HG03378 (cell line): ENCODE measurements at regions not wholly inside any gene's neighbourhood (a gene's known extent, or its start where the extent isn't known, plus 50 kb on each side); places are given as distances from the start of the nearest gene placed in this dataset.
"Not testable (repeated sequence)": the region's sequence is repeated elsewhere in the genome, so short reads cannot be mapped to it uniquely, and the experiment has no call there.

Source experiments
- ATAC-seq: cut with Tn5 transposase; IDR thresholded peaks from one replicate; pipeline ENCODE4 v1.9.1; 2021; ENCODE audit warnings: mild to moderate bottlenecking, moderate library complexity; ENCODE audit not compliant: unreplicated experiment

DNA sequence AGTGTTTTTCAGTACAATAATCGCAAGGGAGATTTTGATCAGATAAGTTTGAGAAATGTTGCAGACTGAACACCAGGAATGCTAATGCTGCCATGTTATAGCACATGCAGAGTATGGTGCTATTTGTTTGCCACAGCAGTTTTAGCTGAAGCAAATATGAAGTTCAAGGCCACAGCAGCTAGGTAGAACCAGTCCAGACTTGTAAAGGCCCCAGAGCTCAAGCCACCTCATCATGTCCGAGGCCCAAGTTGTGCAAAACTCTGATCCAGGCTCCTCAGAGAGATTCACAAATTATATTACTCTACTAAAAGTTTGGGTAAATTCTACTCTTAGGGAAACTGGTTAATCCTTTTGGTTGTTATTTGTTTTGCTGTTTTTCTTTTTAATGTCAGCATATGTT is 2702.6 kb downstream of the PCDH9 start:
- no peak for ATAC-seq

DNA sequence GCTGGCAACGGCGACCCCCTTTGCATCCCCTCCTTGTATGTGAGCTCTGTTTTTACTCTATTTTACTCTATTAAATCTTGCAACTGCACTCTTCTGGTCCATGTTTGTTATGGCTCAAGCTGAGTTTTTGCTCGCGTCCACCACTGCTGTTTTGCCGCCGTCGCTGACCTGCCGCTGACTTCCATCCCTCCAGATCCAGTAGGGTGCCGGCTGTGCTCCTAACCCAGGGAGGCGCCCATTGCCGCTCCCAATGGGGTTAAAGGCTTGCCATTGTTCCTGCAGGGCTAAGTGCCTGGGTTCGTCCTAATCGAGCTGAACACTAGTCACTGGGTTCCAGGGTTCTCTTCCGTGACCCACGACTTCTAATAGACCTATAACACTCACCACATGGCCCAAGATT is 2704.4 kb downstream of the PCDH9 start:
- ATAC-seq: no peak

DNA sequence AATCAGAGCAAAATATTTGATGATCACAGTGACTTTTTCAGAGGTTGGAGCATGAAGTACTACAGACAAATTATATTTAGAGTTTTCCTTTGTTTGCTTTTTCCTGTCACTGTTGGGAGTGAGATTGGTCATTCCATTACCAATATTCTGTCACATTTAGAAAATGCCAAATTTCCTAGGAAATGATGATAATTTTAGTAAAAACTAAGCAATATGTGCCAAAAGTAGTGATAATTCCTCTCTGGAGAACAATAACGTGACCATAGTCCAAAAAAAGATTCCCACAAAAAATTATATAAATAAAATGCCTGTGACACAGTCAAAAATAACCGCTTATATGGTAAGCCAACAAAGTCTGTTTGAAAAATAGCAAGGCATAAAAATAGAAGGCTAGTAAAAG is 2719.4 kb downstream of the PCDH9 start:
- ATAC-seq: no peak

DNA sequence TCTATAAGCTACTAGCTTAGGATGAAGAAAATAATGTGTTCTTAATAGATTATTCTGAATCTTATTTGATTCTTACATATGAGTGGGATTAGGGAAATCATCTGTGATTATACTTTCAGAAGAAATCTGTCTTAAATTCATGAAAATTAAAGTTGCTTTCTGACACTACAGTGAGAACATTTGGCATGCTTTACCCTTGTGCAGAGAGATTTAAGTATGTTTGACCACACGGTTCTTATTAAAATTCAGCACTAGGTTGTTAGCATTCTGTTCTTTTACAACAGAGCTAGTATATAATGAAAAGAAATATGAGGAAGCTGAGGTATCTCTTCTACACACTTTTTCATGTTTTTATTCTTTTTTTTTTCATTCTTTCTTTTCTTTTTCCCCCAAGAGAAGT is 2723.9 kb downstream of the PCDH9 start:
- ATAC-seq: no peak

DNA sequence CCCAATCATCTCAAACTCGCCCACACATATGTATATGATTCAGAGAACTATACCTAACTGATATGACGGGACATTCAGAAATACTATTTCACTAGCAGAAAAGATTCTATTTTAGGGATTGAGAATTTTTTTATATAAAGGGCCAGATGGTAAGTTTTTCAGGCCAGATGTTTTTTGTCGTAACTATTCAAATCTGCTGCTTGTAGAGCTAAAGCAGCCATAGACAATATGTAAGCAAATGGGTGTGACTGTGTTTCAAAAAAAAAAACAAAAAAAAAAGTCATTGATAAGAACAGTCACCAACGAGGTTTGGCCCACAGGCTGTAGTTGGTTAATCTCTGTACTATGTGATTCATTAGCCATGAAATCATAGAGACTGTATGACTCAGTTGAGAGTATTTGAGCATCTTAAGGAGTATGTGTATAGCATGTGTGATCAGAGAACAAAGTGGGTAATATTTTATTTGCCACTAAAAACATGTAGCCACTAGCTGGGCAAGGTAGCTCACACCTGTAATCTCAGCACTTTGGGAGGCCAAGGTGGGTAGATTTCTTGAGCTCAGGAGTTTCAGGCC is 2724.7 kb downstream of the PCDH9 start:
- no peak for ATAC-seq

DNA sequence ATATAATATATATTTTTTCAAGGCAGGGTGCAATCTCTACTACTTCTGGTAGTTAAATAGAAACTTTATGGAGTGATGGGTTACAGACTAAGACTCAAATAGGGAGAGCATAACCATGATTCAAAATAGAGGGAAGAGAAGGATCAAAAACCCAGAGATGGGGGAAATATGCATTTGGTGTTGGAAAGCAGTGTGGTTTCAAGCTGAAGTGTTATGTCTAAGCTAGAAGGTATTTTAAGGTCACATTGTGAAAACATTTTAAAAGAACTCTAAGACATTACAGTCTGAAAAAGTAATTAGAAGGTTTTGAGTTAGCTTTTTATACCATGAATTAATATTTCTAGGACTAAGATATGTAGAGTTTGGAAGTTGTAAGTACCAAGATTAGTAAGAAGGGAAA is 2741.4 kb downstream of the PCDH9 start:
- ATAC-seq: no peak

DNA sequence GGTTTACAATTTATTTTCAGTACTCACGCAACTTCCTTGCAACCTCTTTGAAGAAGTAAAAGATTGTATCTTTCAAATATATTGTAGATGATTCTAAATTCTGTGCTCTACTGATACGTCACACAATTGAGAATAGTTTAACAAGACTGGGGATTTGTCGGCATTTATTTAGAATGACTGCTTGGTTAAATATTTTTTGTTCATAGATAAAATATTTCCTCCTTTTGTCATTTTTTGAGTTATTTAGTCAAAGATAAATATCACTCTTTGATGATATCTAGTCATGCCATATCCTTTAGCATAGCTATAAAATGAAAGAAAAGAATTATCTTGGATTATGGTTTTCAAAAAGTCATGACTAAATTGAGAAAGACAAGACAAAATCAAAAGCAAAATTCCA is 2747.8 kb downstream of the PCDH9 start:
- ATAC-seq: no peak

DNA sequence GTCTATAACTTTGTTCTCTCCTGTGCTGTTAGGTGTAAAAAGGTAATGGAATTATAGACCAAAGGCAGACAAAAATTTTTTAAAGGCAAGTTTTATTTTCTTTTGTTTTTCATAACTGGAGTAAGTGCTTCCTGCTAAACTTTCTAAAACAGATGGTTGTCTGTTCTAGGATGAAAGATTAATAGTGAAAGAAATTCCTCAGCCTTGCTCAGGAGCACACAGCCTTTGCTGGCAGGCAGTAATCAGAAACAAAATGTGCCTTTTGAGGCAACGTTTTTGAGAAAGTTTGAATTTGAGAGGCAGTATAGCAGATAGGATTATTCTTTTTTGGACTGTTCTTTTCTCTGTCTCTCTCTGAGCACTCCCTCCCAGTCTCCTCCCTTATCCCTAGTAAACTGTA is 2749.5 kb downstream of the PCDH9 start:
- ATAC-seq: no peak

DNA sequence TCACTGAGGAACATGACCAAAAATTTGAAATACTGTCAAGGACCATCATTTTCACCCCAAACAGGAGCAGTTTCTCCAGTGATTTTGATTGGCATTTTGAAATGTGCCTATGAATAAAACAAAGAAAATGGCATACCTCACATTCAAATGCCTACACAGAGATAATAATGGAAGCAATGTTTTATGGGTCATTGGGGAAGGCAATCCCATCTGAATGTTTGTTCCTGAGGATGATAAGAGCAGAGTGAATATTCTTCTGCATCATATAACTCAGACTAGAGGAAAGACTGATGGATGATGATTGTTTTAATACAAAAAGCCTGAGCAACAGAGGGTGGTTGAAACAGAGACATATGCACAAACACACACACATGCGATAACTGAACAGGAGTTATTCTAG is 2749.9 kb downstream of the PCDH9 start:
- no peak for ATAC-seq

DNA sequence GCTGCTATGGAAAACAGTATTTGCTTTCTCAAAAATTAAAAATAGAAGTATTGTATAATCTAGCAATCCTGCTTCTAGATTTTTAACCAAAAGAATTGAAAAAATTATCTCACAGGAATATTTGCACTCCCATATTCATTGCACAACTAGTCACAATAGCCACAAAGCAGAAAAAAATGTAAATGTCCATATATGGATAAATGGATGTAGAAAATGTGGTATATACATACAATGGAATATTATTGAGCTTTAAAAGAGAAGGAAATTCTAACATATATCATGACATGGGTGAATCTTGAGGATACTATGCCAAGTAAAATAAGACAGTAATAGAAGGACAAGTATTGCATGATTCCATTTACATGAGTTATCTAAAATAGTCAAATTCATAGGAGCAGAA is 2753.0 kb downstream of the PCDH9 start:
- no peak for ATAC-seq

DNA sequence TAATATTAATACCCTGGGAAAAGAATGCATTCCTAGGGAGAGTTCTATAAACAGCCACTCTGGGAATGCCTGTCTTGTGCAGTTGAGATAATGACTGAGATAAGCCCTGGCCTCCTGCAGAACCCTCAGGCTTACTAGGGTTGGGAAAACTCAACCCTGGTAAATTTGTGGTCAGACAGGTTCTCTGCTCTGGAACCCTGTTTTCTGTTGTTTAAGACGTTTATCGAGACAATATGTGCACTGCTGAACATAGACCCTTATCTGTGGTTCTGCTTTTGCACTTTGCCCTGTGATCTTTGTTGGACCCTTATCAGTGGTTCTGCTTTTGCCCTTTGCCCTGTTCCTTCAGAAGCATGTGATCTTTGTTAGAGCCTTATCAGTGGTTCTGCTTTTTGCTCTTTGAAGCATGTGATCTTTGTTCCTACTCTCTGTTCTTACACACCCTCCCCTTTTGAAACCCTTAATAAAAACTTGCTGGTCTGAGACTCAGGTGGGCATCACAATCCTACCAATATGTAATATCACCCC is 2754.0 kb downstream of the PCDH9 start:
- not testable (repeated sequence) for ATAC-seq

DNA sequence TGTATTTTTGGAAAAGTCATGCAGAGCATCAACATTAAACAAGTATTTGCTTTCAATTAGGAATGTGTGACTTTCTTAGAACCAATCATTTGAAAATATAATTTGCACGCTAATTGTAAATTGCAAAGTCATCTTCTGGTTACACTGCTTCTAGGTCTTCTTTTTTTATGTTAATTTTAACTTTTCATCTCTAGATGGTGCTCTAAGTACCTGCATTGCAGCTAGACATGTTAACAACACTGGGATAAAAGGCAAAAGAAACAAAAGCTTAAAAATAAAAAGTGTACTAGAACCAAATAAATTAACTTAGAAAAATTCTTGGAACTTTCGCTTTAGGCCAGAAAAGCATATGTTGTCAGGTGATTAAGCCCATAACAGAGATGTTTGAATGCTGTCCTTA is 2758.2 kb downstream of the PCDH9 start:
- ATAC-seq: no peak

DNA sequence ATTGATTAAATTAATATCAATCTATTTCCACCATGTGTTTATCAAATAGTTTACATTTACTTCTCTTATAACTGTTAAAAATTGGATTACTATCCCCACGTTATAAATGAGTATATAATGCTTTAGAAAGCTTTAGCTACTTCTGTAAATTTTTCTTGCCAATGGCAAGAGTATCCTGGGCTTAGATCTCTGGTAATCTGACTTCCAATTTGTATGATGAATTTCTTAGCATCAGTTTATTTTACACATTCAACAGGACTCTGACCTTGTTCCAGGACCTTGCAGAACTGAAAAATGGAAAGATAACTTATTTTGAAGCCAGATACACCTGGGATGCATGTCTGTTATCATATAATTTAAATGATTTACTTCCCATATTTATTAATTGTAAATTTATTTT is 2759.4 kb downstream of the PCDH9 start:
- no peak for ATAC-seq

DNA sequence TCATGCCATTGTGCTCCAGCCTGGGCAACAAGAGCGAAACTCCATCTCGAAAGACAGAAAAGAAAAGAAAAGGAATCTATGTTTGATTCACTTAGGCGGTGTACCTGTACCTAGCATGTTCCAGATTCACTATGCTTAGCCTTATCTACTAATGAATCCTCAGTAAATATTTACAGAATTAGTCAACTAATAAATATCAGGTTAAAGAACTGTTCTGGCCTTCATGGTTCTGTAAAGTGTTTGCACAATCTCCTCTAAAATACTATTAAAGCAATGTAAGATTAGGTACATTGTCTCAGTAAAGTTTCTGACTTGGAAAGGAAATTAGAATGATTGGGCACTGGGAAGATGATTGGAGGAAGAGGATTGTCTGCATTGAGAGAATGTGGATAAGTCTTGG is 2770.4 kb downstream of the PCDH9 start:
- no peak for ATAC-seq

DNA sequence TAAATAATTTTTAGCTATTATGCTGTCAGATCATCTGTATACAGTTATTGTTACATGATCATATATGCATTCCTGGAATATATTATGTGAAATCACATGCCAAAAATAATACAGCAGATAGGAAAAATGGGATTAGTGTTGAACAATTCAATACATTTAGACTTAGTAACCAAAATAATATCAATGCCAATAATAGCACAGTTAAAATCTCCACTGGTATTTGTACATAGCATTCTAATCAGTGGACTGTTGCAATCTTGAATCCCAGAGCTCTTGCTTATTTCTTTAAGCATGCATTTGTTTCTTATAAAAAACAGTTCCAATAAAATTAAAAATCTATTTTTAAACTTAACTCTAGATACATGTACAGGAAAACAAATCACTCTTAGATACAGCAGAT is 2772.2 kb downstream of the PCDH9 start:
- ATAC-seq: no peak

DNA sequence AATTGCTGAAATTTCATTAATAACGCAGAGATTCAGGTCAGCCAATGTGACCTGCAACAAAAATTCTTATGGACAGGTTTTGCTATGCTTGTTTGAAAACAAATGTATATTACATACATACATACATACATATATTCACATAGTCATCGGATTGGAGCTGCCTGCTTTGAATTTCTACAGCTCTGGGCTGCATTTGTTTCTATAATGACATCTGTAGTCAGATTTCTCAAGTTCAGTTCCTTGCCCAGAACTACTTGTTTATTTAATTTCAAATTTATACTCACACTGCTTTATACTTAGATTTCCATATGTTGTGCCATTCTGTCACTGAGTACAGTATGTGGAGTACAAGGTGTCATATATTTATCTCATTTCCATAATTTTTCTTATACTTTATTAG is 2775.0 kb downstream of the PCDH9 start:
- ATAC-seq: no peak

DNA sequence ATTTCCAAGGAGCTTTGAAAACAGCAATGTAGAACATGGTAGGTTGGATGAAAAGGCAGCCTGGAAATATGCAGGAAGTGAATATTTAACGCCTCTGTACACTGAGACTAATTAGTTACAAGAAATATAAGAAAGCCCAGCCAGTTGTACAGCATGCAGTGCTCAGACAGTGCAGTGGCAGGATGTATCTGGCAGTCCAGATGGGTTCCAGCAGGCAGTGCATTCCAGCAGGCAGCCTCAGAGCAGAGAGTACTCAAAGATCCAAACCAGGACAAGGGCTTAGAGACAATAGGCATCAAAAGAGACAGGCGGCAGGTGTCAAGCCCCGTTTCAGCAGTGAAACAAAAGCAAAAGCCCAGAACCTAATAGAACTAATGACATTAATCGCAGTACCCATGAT is 2776.3 kb downstream of the PCDH9 start:
- ATAC-seq: no peak

DNA sequence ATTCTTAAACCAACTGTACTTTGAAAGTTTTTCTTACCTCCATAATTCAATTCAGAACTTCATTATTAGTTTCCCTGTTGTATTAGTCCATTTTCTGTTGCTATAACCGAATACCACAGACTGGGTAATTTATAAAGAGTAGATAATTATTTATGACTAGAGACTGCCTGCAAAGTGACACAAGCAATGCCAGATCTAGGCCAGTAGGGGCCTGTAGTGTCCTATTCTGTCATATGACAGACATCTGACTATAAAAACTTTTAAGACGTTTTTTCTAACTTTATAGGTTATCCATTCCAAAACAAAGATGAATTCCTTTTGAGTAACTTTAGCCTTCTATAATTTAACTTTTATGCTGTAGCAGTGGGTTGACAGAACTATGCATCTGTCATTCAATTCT is 2783.8 kb downstream of the PCDH9 start:
- ATAC-seq: no peak

DNA sequence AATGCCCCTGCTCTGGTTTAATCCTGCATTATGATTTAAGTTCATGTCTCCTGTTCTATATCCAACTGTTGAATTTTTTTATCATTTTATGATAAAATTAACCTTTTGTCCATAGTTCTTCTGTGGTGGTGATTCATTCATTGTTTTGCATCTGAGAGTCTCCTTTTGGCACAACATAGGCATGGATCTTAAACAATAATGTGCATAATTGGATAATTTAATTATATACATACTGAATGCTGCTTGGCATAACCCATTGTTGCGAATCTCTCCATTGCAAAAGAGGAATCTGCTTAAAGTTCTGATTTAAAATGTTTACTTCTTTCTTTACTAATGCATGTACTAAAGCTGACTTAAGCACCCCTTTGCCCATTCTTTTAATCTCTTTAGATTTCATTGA is 2788.4 kb downstream of the PCDH9 start:
- ATAC-seq: no peak

DNA sequence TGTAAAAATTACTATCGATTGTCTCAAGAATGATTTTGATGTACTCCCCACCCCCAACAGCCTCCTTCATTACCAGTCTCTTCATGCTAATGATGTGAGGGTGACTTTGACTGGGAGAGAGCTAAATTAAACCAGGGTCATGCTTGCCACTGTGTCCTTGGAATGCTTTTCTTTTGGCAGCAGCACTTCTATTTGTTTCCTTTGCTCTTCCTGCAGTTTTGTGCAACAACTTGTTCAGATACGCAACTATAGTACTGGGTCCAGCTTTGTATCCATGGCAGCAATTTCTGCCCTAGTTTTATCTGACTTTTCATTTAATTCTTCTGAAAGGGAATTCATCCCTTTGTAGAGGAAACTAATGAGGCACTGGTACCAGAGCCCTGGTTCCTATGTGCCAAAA is 2792.1 kb downstream of the PCDH9 start:
- no peak for ATAC-seq

DNA sequence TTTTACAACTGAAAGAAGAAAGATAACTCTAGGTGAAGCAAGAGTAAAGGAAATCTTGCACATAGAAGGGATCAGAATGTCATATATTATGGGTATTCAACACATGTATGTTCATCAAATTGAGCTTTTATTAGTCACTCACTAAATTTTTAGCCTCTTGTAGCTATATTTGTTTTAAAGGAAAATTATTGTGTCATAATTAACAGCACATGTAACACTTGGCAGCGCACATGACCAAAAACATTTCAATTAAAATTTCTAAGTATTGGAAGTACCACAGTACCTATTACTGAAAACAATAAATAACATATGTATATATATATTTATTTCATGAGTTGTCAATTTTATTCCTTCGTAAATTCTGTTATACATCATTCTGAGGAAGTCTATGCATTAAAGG is 2800.4 kb downstream of the PCDH9 start:
- no peak for ATAC-seq

DNA sequence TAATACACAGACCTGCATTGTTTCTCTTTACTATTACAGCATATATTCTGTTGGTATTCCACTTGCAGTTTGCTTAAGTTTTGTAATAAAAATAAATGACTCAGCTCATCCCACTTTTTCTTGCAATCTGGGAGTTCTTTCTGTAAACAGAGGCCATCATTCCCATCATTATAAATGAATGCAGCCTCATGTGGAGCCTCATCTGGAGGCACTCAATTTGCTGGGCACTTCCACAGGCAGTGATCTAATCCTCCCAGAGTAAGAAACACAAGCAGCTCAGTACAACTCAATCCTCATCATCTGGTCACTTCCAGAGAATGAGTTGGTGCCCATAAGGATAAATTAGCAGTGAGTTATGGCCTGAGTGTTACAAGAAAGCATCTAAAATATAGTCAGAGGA is 2801.9 kb downstream of the PCDH9 start:
- no peak for ATAC-seq

DNA sequence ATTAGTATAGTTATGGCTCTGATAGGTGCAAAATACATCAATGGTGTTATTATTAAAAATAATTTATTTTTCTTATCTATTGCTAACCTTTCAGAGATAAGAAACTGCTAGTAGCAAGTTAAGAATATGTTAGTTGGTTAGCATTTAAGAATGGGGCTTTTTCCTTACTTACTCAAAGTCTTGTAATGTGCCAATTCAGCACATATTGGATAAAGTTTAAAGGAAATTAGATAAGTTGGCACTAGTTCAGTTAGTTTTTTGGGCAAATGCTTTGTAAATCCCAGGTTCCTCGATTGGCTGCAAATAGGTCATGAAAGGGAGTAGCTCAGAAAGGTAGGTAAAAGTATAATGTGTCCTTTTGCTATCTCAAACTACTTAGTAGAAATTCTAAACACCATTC is 2806.7 kb downstream of the PCDH9 start:
- no peak for ATAC-seq

DNA sequence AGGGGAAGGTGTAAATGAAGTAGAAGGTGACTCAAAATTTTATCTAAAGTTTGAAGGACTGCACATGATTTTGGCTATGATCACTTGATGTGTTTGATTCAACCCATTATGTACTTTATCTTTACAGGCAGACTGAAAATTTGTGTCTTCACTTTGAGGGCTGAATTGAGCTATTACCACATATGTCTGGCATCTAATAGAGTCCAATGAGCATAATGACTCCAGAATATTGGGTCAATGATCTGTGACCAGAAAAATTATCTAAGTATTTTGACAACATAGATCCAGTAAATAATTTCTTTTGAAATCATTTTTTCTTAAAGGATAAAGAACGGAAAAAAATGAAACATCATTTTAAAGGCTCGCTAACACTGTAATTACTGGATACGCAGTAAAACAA is 2810.0 kb downstream of the PCDH9 start:
- no peak for ATAC-seq
